HG03159 (cell line): ENCODE measurements at regions not wholly inside any gene's neighbourhood (a gene's known extent, or its start where the extent isn't known, plus 50 kb on each side); places are given as distances from the start of the nearest gene placed in this dataset.

Source experiments
- ATAC-seq: cut with Tn5 transposase; IDR thresholded peaks from one replicate; pipeline ENCODE4 v1.9.1; 2021; ENCODE audit warnings: mild to moderate bottlenecking, moderate library complexity; ENCODE audit not compliant: unreplicated experiment

GRCh38 chr17:72487731-72488494, 367.1 kb downstream of the SOX9 start:
- no peak for ATAC-seq

DNA sequence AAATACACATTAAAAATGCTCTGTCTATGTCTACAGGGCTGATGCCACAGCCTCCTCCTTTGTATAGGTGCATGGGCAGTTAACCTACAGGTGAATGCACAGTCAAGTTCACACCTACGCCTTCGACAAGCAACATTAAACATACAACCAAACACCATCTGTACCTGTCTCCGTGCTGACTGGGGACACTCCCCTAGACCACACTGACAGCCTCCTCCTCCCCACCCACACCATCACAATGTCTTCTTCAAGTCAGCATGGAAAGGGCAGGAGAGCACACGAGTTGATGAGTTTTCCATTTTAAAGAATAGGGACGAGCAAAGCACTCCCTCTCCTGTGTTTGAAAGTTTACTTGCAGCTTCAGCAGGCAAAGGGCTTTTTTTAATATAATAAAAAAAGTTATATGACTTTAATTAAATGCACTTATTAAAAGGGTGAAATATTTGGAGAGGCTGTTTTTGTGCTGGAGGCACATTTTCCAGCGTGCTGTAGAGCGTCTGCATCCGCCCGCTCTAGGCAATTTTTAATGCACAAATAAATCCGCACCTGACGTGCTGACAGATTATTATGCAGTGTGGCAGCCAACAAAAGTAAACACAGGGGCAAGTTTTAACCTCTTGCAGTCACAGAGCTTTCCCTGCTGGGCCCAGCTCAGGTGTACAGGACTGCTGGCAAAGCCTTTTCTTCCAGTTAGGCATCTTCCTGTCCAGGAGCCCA, 367.9 kb downstream of the SOX9 start:
- no peak for ATAC-seq

DNA sequence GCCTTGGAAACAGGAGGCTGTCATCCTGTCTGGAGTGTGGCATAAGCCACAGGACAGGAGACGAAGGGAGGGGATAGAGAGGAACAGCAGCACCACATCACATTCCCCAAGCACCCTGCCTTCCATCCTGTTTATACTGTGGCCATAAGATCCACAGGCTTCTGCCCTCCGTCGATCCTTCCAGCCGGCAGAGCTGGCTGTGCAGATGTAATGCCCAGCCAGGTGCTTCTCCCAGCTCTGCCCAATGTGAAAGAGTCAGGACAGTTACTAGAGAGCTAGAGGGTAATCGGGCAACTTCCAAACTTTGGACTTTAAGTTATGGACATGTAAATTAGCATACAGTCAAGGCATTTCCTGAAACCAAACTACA, 368.4 kb downstream of the SOX9 start:
- no peak for ATAC-seq

DNA sequence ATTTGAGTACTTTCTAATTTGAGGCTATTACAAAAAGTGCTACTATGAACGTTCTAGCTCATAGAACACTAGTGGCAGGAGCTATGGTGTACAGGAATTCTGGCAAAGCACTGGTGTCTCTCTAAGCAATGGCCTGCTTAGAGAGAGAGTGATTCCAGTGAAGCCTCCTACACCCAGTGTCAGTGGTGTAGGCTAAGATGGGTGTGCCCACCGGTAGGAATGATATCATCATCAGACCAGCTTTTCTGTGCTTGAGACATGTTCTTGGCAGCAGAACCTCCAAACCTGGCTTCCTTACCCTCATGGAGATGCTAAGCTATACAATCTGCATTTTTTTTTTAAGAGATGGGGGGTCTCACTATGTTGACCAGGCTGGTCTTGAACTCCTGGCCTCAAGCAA, 370.3 kb downstream of the SOX9 start:
- no peak for ATAC-seq

DNA sequence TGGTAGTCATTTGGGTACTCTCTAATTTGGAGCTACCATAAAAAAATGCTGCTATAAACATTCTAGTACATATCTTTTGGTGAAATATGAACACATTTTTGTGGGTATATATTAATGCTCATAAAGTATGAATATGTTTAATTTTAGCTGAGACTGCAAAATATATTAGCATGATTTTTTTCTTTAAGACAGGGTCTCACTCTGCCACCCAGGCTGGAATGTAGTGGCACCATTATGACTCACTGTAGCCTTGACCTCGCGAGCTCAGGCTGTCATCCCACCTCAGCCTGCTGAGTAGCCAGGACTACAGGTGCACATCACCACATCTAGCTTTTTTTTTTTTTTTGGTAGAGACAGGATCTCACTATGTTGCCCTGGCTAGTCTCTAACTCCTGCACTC, 371.7 kb downstream of the SOX9 start:
- no peak for ATAC-seq

DNA sequence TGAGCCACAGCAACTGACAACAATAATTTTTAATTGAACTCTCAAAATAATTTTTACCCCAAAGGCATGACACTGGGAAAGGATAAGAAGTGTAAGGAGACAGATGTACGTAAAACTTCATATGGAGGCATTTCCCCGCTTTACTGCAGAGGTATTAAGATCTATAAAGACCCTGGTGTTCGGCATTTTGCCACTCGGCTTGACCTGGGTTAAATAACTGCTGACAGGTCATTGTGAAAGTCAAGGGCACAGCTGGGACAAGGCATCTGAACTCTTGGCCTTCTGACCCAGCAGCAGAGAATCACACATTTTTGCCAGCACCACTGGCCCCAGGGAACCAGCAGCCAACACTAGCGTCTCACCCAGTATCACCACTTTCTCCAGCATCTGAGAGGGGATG, 372.1 kb downstream of the SOX9 start:
- no peak for ATAC-seq

GRCh38 chr17:72494566-72494965, 373.7 kb downstream of the SOX9 start:
- ATAC-seq, result no peak

DNA sequence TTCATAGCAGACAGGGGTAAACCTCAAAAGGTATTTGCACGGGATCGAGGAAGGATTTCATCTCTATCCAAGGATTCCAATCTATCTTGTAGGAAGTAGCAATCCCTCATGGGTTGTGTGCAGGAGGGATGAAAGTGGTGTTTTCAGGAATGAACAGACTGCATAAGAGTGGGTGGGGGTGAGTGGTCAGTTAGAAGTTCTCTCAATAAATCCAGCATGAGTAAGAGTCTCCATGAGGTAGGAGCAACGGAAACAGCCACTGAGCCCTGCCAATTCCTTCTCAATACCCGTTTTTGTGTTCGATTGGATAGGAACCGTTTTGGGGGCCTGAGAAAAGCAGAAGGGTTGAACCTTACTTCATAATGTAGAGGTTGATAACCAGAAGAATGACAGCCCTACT, 375.6 kb downstream of the SOX9 start:
- no peak for ATAC-seq

DNA sequence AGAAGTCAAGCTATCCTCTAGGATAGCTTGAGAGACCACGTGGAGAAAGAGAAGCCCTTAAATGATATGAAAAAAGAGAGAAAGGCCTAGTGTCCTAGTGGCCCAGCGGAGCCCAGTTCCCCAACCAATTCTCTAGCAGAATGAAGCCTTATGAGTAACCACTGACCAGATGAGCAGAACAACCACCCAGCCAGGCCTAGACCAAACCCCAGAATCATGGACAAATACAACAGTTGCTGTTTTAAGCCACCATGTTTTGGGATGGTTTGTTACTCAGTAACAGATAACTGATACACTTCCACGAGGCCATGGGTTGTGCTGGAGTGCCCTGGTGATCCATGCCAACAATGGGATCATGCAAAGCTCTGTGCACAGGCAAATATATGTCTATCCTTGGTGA, 377.1 kb downstream of the SOX9 start:
- ATAC-seq, result no peak

DNA sequence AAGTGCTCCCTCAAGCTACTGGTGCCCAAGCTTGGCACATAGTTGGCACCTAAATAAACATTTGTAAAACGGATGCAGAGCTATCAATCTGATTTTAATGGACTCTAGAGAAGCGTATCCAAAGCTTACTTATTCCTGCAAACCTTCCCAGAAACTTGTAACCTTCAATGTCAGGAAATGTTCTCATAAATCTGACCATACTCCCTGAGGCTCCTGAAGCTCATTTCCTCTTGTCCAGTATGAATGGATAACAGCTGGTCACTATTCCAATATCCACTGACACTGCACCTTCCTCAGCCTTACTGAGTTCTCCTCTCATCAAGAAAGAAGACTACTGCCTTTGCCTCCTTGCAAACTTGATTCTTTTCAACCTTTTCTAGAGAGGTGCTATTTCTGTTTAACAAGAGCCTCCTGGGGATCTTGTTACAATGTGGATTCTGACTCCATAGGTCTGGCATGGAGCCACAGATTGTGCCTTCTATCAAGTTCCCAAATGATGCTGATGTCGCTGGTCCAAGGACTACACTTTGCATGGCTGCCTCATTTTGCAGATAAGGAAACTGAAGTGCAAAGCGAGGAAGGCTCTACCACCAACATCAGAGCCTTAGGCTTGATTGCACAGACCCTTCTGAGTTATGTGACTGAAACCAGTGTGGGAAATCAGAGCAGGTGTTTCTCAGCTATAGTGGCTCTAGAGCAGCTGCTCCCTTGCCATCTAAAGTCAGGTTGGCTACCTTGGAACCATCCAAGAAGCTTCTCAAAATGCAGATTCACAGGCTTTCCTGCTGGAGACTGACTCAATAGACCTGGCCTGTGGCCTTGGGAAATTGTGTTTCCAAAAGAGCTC, 377.8 kb downstream of the SOX9 start:
- ATAC-seq, result no peak

GRCh38 chr17:72501404-72502370, 380.9 kb downstream of the SOX9 start:
- ATAC-seq, result no peak

GRCh38 chr17:72502371-72503341, 381.8 kb downstream of the SOX9 start:
- no peak for ATAC-seq

DNA sequence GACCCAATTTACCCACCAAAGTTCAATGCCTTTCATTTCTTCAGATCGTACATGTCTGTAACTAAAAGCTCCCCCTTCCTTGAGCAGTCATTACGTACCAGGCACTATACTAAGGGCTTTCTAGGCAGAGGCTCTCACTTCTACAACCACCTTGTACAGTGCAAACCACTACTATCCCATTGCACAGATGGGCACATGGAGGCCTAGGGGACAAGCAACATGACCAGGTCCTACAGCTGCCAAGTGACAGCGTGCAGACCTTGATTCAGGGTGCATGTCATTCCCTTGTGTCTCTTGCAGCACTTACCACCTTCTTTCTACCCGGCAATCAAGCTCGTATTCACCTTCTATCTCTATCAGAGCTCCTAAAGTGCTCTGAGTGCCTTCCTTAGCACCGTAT, 382.7 kb downstream of the SOX9 start:
- ATAC-seq, result no peak

GRCh38 chr17:72504783-72505182, 384.0 kb downstream of the SOX9 start:
- ATAC-seq, result no peak

DNA sequence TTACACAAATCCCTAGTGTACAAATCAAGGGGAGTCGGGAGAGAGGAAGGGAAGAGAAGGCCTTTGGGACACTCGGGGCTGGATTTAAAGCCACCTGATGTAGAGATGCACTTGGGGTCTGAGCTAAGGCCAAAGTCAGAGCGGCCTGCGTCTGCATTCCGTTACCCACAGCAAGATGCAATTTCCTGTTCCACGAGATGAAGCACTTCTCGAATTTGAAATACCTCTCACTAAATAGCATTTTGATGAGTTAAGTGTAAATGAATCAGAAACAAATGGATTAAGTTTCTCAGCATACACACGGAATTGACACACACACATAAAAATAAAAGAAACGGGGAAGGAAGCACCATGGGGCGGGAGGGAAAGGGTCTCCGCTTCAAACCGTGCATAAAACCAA, 386.0 kb downstream of the SOX9 start:
- ATAC-seq, result no peak

DNA sequence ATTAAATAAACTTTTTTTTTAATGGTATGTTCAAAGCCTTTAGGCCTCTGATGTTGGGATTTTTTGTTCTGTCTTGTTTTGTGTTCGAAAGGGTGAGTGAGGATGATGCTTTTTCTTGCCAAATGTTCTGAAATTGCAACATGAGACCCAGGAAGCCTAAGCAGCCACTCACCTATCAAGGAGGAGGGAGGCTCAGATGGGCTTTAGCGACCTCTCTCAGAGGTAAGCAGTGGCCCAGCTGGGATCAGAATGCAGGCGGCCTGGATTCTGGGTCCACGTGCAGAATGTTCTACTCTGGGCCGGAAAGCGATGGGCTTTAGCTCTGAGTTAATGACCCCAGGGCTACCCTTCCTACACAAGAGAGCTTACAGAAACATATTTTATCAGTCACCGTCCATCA, 386.6 kb downstream of the SOX9 start:
- no peak for ATAC-seq

DNA sequence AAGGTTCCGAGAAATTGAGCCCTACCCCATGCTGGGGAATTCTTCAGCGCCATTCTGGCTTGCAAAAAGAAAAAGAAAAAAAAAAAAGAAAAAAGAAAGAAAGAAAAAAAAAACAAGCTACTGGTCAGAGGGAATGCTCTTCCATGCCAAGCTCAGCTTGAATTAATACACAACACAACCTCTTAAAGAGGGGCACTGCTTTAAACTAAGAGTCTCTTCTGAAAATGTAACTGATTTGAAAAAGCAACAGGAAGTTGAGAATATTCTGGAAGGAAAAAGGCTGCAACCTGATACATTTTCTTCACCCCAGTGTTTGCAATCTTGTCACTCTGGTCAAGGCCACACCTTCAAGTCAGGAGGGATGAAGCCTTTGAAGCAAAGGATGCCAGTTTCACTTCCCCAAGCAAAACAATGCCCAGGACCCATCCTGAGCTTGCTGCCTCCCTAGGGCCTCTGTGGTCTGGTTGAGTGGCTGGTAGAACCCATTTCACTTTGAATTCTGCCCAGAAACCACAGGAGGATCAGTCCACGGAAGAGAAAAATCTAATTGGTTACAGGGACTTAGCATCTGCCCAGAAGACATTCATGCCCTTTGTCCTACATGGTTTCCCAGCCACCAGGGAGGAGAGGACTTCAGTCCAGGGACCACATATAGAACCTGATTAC, 389.7 kb downstream of the SOX9 start:
- peak; percentile 57 for ATAC-seq

GRCh38 chr17:72511242-72511641, 390.4 kb downstream of the SOX9 start:
- no peak for ATAC-seq

DNA sequence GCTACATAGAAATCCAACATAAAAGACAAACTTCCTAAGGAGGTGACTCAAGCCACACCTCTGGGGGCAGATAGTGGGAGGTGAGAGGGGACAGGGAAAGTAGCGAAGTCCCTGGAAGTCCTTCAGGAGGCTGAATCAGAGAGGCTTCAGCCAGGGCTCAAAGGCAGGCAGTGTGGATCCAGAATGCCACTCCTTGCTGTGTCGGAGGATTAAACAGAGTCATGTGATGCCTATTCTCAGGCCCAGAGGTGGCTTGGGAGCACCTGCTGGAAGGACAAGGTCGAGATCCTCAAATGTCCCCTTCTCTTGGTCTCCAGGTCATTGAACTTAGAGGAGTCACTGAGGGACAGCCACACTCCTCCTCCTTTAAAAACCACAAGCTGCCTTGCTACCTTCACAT, 391.1 kb downstream of the SOX9 start:
- ATAC-seq, result no peak
